Suprapubic skin (tissue), 3 donors: ENCODE measurements at regions not wholly inside any gene's neighbourhood (a gene's known extent, or its start where the extent isn't known, plus 50 kb on each side); places are given as distances from the start of the nearest gene placed in this dataset.

Experiments used
- EP300 ChIP-seq: sonication (generic); formaldehyde crosslinking; IDR thresholded peaks from one replicate; pipeline ENCODE4 v1.6.1; 2017; ENCODE audit warnings: antibody characterized with exemption
- POLR2A ChIP-seq, 2 donors: fragments of 450-650 bp; IDR thresholded peaks; one replicate each; pipeline ENCODE4 v1.6.1; 2017; ENCODE audit warnings: antibody characterized with exemption in 2 of 2, mild to moderate bottlenecking in 2 of 2, moderate library complexity in 2 of 2
- TF ChIP-seq, protein P1 (sequence below), 2 donors: fragments of 200-600 bp in 1 of 2; fragments of 450-650 bp in 1 of 2; sonication (generic) in 1 of 2; IDR thresholded peaks; one replicate each; pipeline ENCODE4 v1.5.1; 2016 to 2019; ENCODE audit warnings: antibody characterized with exemption in 2 of 2, mild to moderate bottlenecking in 1 of 2, moderate library complexity in 1 of 2

DNA sequence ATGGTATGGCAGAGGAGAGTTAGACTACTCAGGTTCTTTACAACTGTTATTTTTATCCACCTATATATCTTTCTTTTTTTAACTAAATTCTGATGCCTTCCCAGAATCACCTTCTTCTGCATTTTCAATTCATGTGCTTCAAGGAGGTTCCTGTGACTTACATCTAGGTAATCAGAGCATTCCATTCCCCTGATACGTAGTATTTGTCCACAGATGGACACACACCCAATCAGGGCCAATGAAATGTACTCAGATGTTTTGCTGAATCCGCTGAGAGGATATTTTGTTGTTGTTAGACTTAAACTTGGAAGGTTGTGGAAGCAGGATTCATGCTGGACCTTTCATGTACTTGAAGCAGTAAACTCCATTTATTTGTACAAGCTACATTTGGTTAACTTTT, 159.4 kb upstream of the FER start:
- TF ChIP-seq EP300 (no peak), POLR2A (IDR thresholded peaks at IDR 0.05) (no peak)
- TF ChIP-seq, protein P1, sequence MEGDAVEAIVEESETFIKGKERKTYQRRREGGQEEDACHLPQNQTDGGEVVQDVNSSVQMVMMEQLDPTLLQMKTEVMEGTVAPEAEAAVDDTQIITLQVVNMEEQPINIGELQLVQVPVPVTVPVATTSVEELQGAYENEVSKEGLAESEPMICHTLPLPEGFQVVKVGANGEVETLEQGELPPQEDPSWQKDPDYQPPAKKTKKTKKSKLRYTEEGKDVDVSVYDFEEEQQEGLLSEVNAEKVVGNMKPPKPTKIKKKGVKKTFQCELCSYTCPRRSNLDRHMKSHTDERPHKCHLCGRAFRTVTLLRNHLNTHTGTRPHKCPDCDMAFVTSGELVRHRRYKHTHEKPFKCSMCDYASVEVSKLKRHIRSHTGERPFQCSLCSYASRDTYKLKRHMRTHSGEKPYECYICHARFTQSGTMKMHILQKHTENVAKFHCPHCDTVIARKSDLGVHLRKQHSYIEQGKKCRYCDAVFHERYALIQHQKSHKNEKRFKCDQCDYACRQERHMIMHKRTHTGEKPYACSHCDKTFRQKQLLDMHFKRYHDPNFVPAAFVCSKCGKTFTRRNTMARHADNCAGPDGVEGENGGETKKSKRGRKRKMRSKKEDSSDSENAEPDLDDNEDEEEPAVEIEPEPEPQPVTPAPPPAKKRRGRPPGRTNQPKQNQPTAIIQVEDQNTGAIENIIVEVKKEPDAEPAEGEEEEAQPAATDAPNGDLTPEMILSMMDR (IDR thresholded peaks at IDR 0.05): no peak
